Trophoblast cell (in vitro differentiated cells and primary cell): ENCODE measurements at regions not wholly inside any gene's neighbourhood (a gene's known extent, or its start where the extent isn't known, plus 50 kb on each side); places are given as distances from the start of the nearest gene placed in this dataset.

ENCODE experiments used
- DNase-seq, 2 donors: peaks; one replicate each; pipeline ENCODE4 v3.0.0-alpha.2; 2016
- H2AFZ ChIP-seq: 2 replicates; pipeline ENCODE4 v1.6.1; 2013; ENCODE audit warnings: low read length, moderate library complexity, mild to moderate bottlenecking; ENCODE audit not compliant: insufficient read depth, poor library complexity
- H2AK5ac ChIP-seq: 2 replicates; pipeline ENCODE4 v1.6.1; 2013; ENCODE audit warnings: mild to moderate bottlenecking, low read length
- H2BK120ac ChIP-seq: 2 replicates; pipeline ENCODE4 v1.6.1; 2013; ENCODE audit warnings: low read length, mild to moderate bottlenecking, moderate library complexity; ENCODE audit not compliant: insufficient read depth, poor library complexity
- H2BK12ac ChIP-seq: 2 replicates; pipeline ENCODE4 v1.6.1; 2013; ENCODE audit warnings: mild to moderate bottlenecking, low read length, moderate library complexity
- H2BK5ac ChIP-seq: 2 replicates; pipeline ENCODE4 v1.6.1; 2013; ENCODE audit warnings: low read length, low read depth, moderate library complexity, mild to moderate bottlenecking; ENCODE audit not compliant: poor library complexity
- H3K14ac ChIP-seq: 2 replicates; pipeline ENCODE4 v1.6.1; 2013; ENCODE audit warnings: mild to moderate bottlenecking, low read length
- H3K18ac ChIP-seq: 2 replicates; pipeline ENCODE4 v1.6.1; 2013; ENCODE audit warnings: mild to moderate bottlenecking, low read length
- H3K23ac ChIP-seq: 2 replicates; pipeline ENCODE4 v1.6.1; 2013; ENCODE audit warnings: low read length
- H3K27ac ChIP-seq: 2 replicates; pipeline ENCODE4 v1.5.1; 2013; ENCODE audit warnings: low read depth, mild to moderate bottlenecking, inconsistent platforms, low read length, moderate library complexity
- H3K27me3 ChIP-seq: 2 replicates; pipeline ENCODE4 v1.6.1; 2013; ENCODE audit warnings: inconsistent platforms, mild to moderate bottlenecking, low read length, moderate library complexity; ENCODE audit not compliant: insufficient read depth
- H3K36me3 ChIP-seq, 2 experiments: 1 replicate in 1 of 2; 2 replicates in 1 of 2; pipeline ENCODE4 v1.6.1; 2013; ENCODE audit warnings: low read length in 2 of 2, mild to moderate bottlenecking in 2 of 2, moderate library complexity in 1 of 2; ENCODE audit not compliant: insufficient read depth in 2 of 2, control insufficient read depth in 1 of 2
- H3K4ac ChIP-seq: 2 replicates; pipeline ENCODE4 v1.6.1; 2013; ENCODE audit warnings: low read depth, mild to moderate bottlenecking, low read length, moderate library complexity
- H3K4me1 ChIP-seq, 2 experiments: 1 replicate in 1 of 2; 2 replicates in 1 of 2; pipeline ENCODE4 v1.6.1; 2013; ENCODE audit warnings: low read length in 2 of 2, mild to moderate bottlenecking in 2 of 2, moderate library complexity in 1 of 2; ENCODE audit not compliant: insufficient read depth in 2 of 2, control insufficient read depth in 1 of 2
- H3K4me2 ChIP-seq: 2 replicates; pipeline ENCODE4 v1.6.1; 2013; ENCODE audit warnings: inconsistent platforms, mild to moderate bottlenecking, low read length, moderate library complexity
- H3K4me3 ChIP-seq: 2 replicates; pipeline ENCODE4 v1.5.1; 2013; ENCODE audit warnings: mild to moderate bottlenecking, low read depth, low read length, inconsistent platforms
- H3K79me1 ChIP-seq: one replicate; pipeline ENCODE4 v1.6.1; 2013; ENCODE audit warnings: low read length
- H3K79me2 ChIP-seq: 2 replicates; pipeline ENCODE4 v1.6.1; 2013; ENCODE audit warnings: low read length, mild to moderate bottlenecking; ENCODE audit not compliant: control insufficient read depth, insufficient read depth, poor library complexity
- H3K9ac ChIP-seq: 2 replicates; pipeline ENCODE4 v1.6.1; 2013; ENCODE audit warnings: mild to moderate bottlenecking, low read length
- H3K9me3 ChIP-seq: 2 replicates; pipeline ENCODE4 v1.6.1; 2013; ENCODE audit warnings: low read depth, mild to moderate bottlenecking, control low read depth, inconsistent platforms, low read length; ENCODE audit not compliant: insufficient read depth
- H4K12ac ChIP-seq: 2 replicates; pipeline ENCODE4 v1.6.1; 2013; ENCODE audit warnings: low read depth, mild to moderate bottlenecking, low read length, moderate library complexity
- H4K8ac ChIP-seq: 2 replicates; pipeline ENCODE4 v1.6.1; 2013; ENCODE audit warnings: low read depth, mild to moderate bottlenecking, low read length, moderate library complexity
- H4K91ac ChIP-seq: one replicate; pipeline ENCODE4 v1.6.1; 2013; ENCODE audit warnings: low read depth, mild to moderate bottlenecking, low read length, moderate library complexity
- WGBS: extraction: QIAGEN DNeasy Blood & Tissue Kit; methylation state at CpG from one replicate; pipeline ENCODE4 v1.1.7; 2013; ENCODE audit warnings: missing lambda C conversion rate; ENCODE audit not compliant: insufficient read length, insufficient coverage; ENCODE audit errors: extremely low coverage; 5-methylcytosine and 5-hydroxymethylcytosine counted together

GRCh38 chr11:70578831-70579230 is 180.5 kb downstream of the CTTN start:
- no CpG with 5 or more reads among the region's 9 CpGs for WGBS
- Histone ChIP-seq H2AFZ (no peak overlapping the region), H3K4me2 (no peak overlapping the region), H3K9me3 (peaks cover 1% of the 10 kb centered on the region), H2AK5ac (no peak overlapping the region), H3K79me1 (no peaks in the 10 kb centered on the region), H2BK12ac (no peak overlapping the region), H3K23ac (no peak overlapping the region), H4K91ac (no peak overlapping the region), H3K79me2 (no peaks in the 10 kb centered on the region), H4K8ac (no peak overlapping the region), H3K27ac (no peak overlapping the region), H3K9ac (no peak overlapping the region), H3K18ac (no peak overlapping the region), H2BK120ac (no peak overlapping the region), H2BK5ac (no peak overlapping the region), H3K14ac (no peak overlapping the region), H3K27me3 (no peaks in the 10 kb centered on the region), H4K12ac (no peak overlapping the region), H3K4ac (no peak overlapping the region), H3K4me3 (peak overlapping the region; percentile 39), H3K4me1 (no peaks in the 10 kb centered on the region), H3K36me3 (no peaks in the 10 kb centered on the region)
- no peak for DNase-seq

GRCh38 chr11:70579316-70579955 is 181.1 kb downstream of the CTTN start:
- no peak overlapping the region for H4K8ac ChIP-seq
- H2BK120ac ChIP-seq, result no peak overlapping the region
- H2AFZ ChIP-seq, result no peak overlapping the region
- H3K18ac ChIP-seq, result no peak overlapping the region
- no peak overlapping the region for H3K9ac ChIP-seq
- no peaks in the 10 kb centered on the region for H3K79me1 ChIP-seq
- H3K4me3 ChIP-seq, result no peak overlapping the region
- no peak overlapping the region for H3K23ac ChIP-seq
- H2AK5ac ChIP-seq, result no peak overlapping the region
- H2BK5ac ChIP-seq, result no peak overlapping the region
- no peaks in the 10 kb centered on the region for H3K36me3 ChIP-seq
- no peak for DNase-seq
- H3K9me3 ChIP-seq, result peaks cover 2% of the 10 kb centered on the region
- no peak overlapping the region for H4K91ac ChIP-seq
- no peaks in the 10 kb centered on the region for H3K27me3 ChIP-seq
- no peaks in the 10 kb centered on the region for H3K79me2 ChIP-seq
- H4K12ac ChIP-seq, result no peak overlapping the region
- H3K4me2 ChIP-seq, result no peak overlapping the region
- H3K4ac ChIP-seq, result no peak overlapping the region
- no CpG with 5 or more reads among the region's 14 CpGs for WGBS
- H3K27ac ChIP-seq, result no peak overlapping the region
- no peaks in the 10 kb centered on the region for H3K4me1 ChIP-seq
- no peak overlapping the region for H2BK12ac ChIP-seq
- H3K14ac ChIP-seq, result no peak overlapping the region

- Histone ChIP-seq H4K12ac (no peak overlapping the region), H2BK120ac (no peak overlapping the region), H3K14ac (no peak overlapping the region), H2AFZ (no peak overlapping the region), H4K8ac (no peak overlapping the region), H2BK12ac (no peak overlapping the region), H3K18ac (no peak overlapping the region), H4K91ac (no peak overlapping the region), H3K4ac (no peak overlapping the region), H3K79me2 (no peaks in the 10 kb centered on the region), H2BK5ac (no peak overlapping the region), H2AK5ac (no peak overlapping the region), H3K9ac (no peak overlapping the region), H3K27me3 (no peaks in the 10 kb centered on the region), H3K79me1 (no peaks in the 10 kb centered on the region), H3K4me1 (no peaks in the 10 kb centered on the region), H3K23ac (no peak overlapping the region), H3K27ac (no peak overlapping the region), H3K4me2 (no peak overlapping the region), H3K36me3 (no peaks in the 10 kb centered on the region), H3K4me3 (no peak overlapping the region), H3K9me3 (peaks cover 2% of the 10 kb centered on the region)
- WGBS, result no CpG with 5 or more reads among the region's 25 CpGs
- no peak for DNase-seq
Observed at GRCh38 chr11:70580036-70580805, 181.9 kb downstream of the CTTN start.

- Histone ChIP-seq H2AFZ (no peak overlapping the region), H3K79me2 (no peaks in the 10 kb centered on the region), H3K14ac (no peak overlapping the region), H3K18ac (no peak overlapping the region), H3K23ac (no peak overlapping the region), H2BK120ac (no peak overlapping the region), H3K27me3 (no peaks in the 10 kb centered on the region), H2BK12ac (no peak overlapping the region), H2BK5ac (no peak overlapping the region), H4K12ac (no peak overlapping the region), H3K36me3 (no peaks in the 10 kb centered on the region), H4K91ac (no peak overlapping the region), H3K4ac (no peak overlapping the region), H3K9me3 (peaks cover 2% of the 10 kb centered on the region), H3K27ac (no peak overlapping the region), H3K79me1 (no peaks in the 10 kb centered on the region), H2AK5ac (no peak overlapping the region), H3K4me1 (no peaks in the 10 kb centered on the region), H3K9ac (no peak overlapping the region), H4K8ac (no peak overlapping the region), H3K4me2 (no peak overlapping the region), H3K4me3 (no peak overlapping the region)
- DNase-seq, result no peak
- no CpG with 5 or more reads among the region's 25 CpGs for WGBS
Observed at GRCh38 chr11:70581991-70582885, 183.9 kb downstream of the CTTN start.
